Neural cell (in vitro differentiated cells): ENCODE measurements at regions not wholly inside any gene's neighbourhood (a gene's known extent, or its start where the extent isn't known, plus 50 kb on each side); places are given as distances from the start of the nearest gene placed in this dataset.

ENCODE experiments used
- H2AFZ ChIP-seq: fragments of 200-600, 300-800 bp; sonication (generic), shearing (Covaris generic); 2 replicates; pipeline ENCODE4 v1.6.0; 2014; ENCODE audit warnings: low read depth, mild to moderate bottlenecking, antibody characterized with exemption, low read length, moderate library complexity
- H3F3A ChIP-seq: fragments of 200-600 bp; shearing (Covaris generic); 2 replicates; pipeline ENCODE4 v1.6.1; 2016; ENCODE audit warnings: mild to moderate bottlenecking, moderate library complexity, mixed read lengths, antibody characterized with exemption, low read length; ENCODE audit not compliant: insufficient read depth, poor library complexity, severe bottlenecking
- H3K27ac ChIP-seq: fragments of 200-600, 300-800 bp; sonication (generic), shearing (Covaris generic); 2 replicates; pipeline ENCODE4 v1.5.1; 2014; ENCODE audit warnings: mild to moderate bottlenecking, low read length, moderate library complexity
- H3K27me3 ChIP-seq: fragments of 300-800, 200-600 bp; sonication (generic), shearing (Covaris generic); 2 replicates; pipeline ENCODE4 v1.6.0; 2014; ENCODE audit warnings: mild to moderate bottlenecking, low read depth, low read length, moderate library complexity; ENCODE audit not compliant: insufficient read depth
- H3K36me3 ChIP-seq: fragments of 300-800, 200-600 bp; sonication (generic), shearing (Covaris generic); 2 replicates; pipeline ENCODE4 v1.5.1; 2014; ENCODE audit warnings: mild to moderate bottlenecking, antibody characterized with exemption, low read length, moderate library complexity; ENCODE audit not compliant: insufficient read depth
- H3K4me2 ChIP-seq: fragments of 300-800, 200-600 bp; sonication (generic), shearing (Covaris generic); 2 replicates; pipeline ENCODE4 v1.6.0; 2014; ENCODE audit warnings: mild to moderate bottlenecking, low read length
- H3K4me3 ChIP-seq: fragments of 300-800, 200-600 bp; sonication (generic), shearing (Covaris generic); 2 replicates; pipeline ENCODE4 v1.5.1; 2014; ENCODE audit warnings: mild to moderate bottlenecking, low read length, moderate library complexity
- H3K79me2 ChIP-seq: fragments of 200-600 bp; shearing (Covaris generic); replicated peaks from 2 replicates; pipeline ENCODE4 v1.6.0; 2014; ENCODE audit warnings: mild to moderate bottlenecking, low read length, moderate library complexity; ENCODE audit not compliant: insufficient read depth
- H3K9ac ChIP-seq: fragments of 300-800, 200-600 bp; sonication (generic), shearing (Covaris generic); 2 replicates; pipeline ENCODE4 v1.6.1; 2016; ENCODE audit warnings: mild to moderate bottlenecking, low read length, mixed read lengths
- H3K9me2 ChIP-seq: fragments of 200-600 bp; shearing (Covaris generic); 2 replicates; pipeline ENCODE4 v1.6.1; 2016; ENCODE audit warnings: mild to moderate bottlenecking, low read length, mixed read lengths; ENCODE audit not compliant: insufficient read depth
- H3K9me3 ChIP-seq: fragments of 200-600, 300-800 bp; sonication (generic), shearing (Covaris generic); 2 replicates; pipeline ENCODE4 v1.6.1; 2016; ENCODE audit warnings: mild to moderate bottlenecking, mixed run types, low read length, moderate library complexity, mixed read lengths
- H4K20me1 ChIP-seq: fragments of 200-600 bp; shearing (Covaris generic); 2 replicates; pipeline ENCODE4 v1.6.1; 2016; ENCODE audit warnings: mild to moderate bottlenecking, mixed run types; ENCODE audit not compliant: insufficient read depth
- CTCF ChIP-seq: fragments of 450-650 bp; IDR thresholded peaks from 2 replicates; pipeline ENCODE4 v1.5.1; 2014; ENCODE audit warnings: antibody characterized with exemption, mild to moderate bottlenecking, moderate library complexity; ENCODE audit not compliant: poor library complexity, severe bottlenecking
- EP300 ChIP-seq: fragments of 450-650 bp; conservative IDR thresholded peaks from 2 replicates; pipeline ENCODE4 v1.6.1; 2014; ENCODE audit warnings: antibody characterized with exemption, mild to moderate bottlenecking, moderate library complexity; ENCODE audit not compliant: poor library complexity, severe bottlenecking
- EZH2 ChIP-seq: fragments of 200-600, 300-800 bp; shearing (Covaris generic), sonication (generic); IDR thresholded peaks from 2 replicates; pipeline ENCODE4 v1.6.1; 2014; ENCODE audit warnings: antibody characterized with exemption, low read length, borderline replicate concordance, mild to moderate bottlenecking; ENCODE audit not compliant: insufficient read depth, poor library complexity, severe bottlenecking
- MXI1 ChIP-seq: fragments of 450-650 bp; conservative IDR thresholded peaks from 2 replicates; pipeline ENCODE4 v1.6.1; 2014; ENCODE audit warnings: antibody characterized with exemption, mild to moderate bottlenecking; ENCODE audit not compliant: poor library complexity, severe bottlenecking
- POLR2AphosphoS5 ChIP-seq: IDR thresholded peaks from 2 replicates; pipeline ENCODE4 v1.6.1; 2012
- RAD21 ChIP-seq: fragments of 450-650 bp; conservative IDR thresholded peaks from 2 replicates; pipeline ENCODE4 v1.6.1; 2014; ENCODE audit warnings: antibody characterized with exemption, mild to moderate bottlenecking, moderate library complexity
- REST ChIP-seq: IDR thresholded peaks from 2 replicates; pipeline ENCODE4 v1.6.1; 2012; ENCODE audit warnings: borderline replicate concordance
- SMC3 ChIP-seq: fragments of 450-650 bp; conservative IDR thresholded peaks from 2 replicates; pipeline ENCODE4 v1.6.1; 2014; ENCODE audit warnings: antibody characterized with exemption, mild to moderate bottlenecking, moderate library complexity; ENCODE audit not compliant: poor library complexity
- TAF1 ChIP-seq: IDR thresholded peaks from 2 replicates; pipeline ENCODE4 v1.6.1; 2012; ENCODE audit warnings: low read depth

GRCh38 chr3:150285601-150286000 is 122.5 kb upstream of the TSC22D2 start:
- no peaks in the 10 kb centered on the region for H3F3A ChIP-seq
- H3K9me2 ChIP-seq = no peaks in the 10 kb centered on the region
- no peak overlapping the region for H3K4me3 ChIP-seq
- no peak for TF ChIP-seq EZH2
- no peak for TF ChIP-seq TAF1
- TF ChIP-seq CTCF = no peak
- no peak for TF ChIP-seq RAD21
- TF ChIP-seq REST = no peak
- no peak overlapping the region for H2AFZ ChIP-seq
- no peak overlapping the region for H3K4me2 ChIP-seq
- H3K27ac ChIP-seq = no peak overlapping the region
- H3K36me3 ChIP-seq = no peaks in the 10 kb centered on the region
- H3K9me3 ChIP-seq = no peaks in the 10 kb centered on the region
- H3K79me2 ChIP-seq = no peaks in the 10 kb centered on the region
- no peaks in the 10 kb centered on the region for H3K27me3 ChIP-seq
- H3K9ac ChIP-seq = no peak overlapping the region
- no peaks in the 10 kb centered on the region for H4K20me1 ChIP-seq

GRCh38 chr3:150278843-150279381 is 129.2 kb upstream of the TSC22D2 start:
- Histone ChIP-seq H2AFZ (no peak overlapping the region), H3K4me2 (no peak overlapping the region), H3K9me3 (no peaks in the 10 kb centered on the region), H3K27ac (no peak overlapping the region), H3K36me3 (no peaks in the 10 kb centered on the region), H3K4me3 (no peak overlapping the region), H4K20me1 (no peaks in the 10 kb centered on the region), H3K9ac (no peak overlapping the region), H3F3A (no peaks in the 10 kb centered on the region), H3K27me3 (no peaks in the 10 kb centered on the region), H3K79me2 (no peaks in the 10 kb centered on the region), H3K9me2 (no peaks in the 10 kb centered on the region)
- TF ChIP-seq SMC3 = no peak
- TF ChIP-seq EP300 = no peak
- TF ChIP-seq EZH2 = no peak
- no peak for TF ChIP-seq POLR2AphosphoS5
- TF ChIP-seq RAD21 = no peak
- no peak for TF ChIP-seq MXI1
- no peak for TF ChIP-seq CTCF
- TF ChIP-seq TAF1 = no peak
- no peak for TF ChIP-seq REST
